Activated naive CD8-positive, alpha-beta T cell treated with anti-CD3 and anti-CD28 coated beads for 36 hours (primary cell): ENCODE measurements at regions not wholly inside any gene's neighbourhood (a gene's known extent, or its start where the extent isn't known, plus 50 kb on each side); places are given as distances from the start of the nearest gene placed in this dataset.
A peak's percentile ranks its signal among the peaks of the same experiment; 100 is the strongest.
"Not testable (repeated sequence)": the region's sequence is repeated elsewhere in the genome, so short reads cannot be mapped to it uniquely, and the experiment has no call there.

ENCODE experiments used
- DNase-seq: peaks from one replicate; pipeline ENCODE4 v3.0.0; 2021
- H3K27ac Mint-ChIP-seq: one replicate; pipeline ENCODE4 v1.8.0; 2022; ENCODE audit warnings: mild to moderate bottlenecking, moderate library complexity, mixed read lengths
- H3K27me3 Mint-ChIP-seq: one replicate; pipeline ENCODE4 v1.8.0; 2022; ENCODE audit warnings: mild to moderate bottlenecking, mixed read lengths
- H3K36me3 Mint-ChIP-seq: one replicate; pipeline ENCODE4 v1.8.0; 2021; ENCODE audit warnings: mild to moderate bottlenecking, mixed read lengths
- H3K4me1 Mint-ChIP-seq: one replicate; pipeline ENCODE4 v1.8.0; 2021; ENCODE audit warnings: mixed read lengths
- H3K4me3 Mint-ChIP-seq: one replicate; pipeline ENCODE4 v1.8.0; 2022; ENCODE audit warnings: mild to moderate bottlenecking, moderate library complexity, mixed read lengths
- H3K9me3 Mint-ChIP-seq: one replicate; pipeline ENCODE4 v1.8.0; 2022; ENCODE audit warnings: mixed read lengths

GRCh38 chr6:144347933-144348332, 62.8 kb downstream of the UTRN start:
- H3K4me1 Mint-ChIP-seq: peaks cover 75% of the 10 kb centered on the region
- no peaks in the 10 kb centered on the region for H3K27me3 Mint-ChIP-seq
- H3K36me3 Mint-ChIP-seq: peaks cover 16% of the 10 kb centered on the region
- no peak overlapping the region for H3K4me3 Mint-ChIP-seq
- H3K9me3 Mint-ChIP-seq: peaks cover 5% of the 10 kb centered on the region
- H3K27ac Mint-ChIP-seq: peak overlapping the region; percentile 94
- DNase-seq: no peak

- Mint-ChIP-seq H3K9me3 (peaks cover 5% of the 10 kb centered on the region), H3K36me3 (peaks cover 23% of the 10 kb centered on the region), H3K27me3 (no peaks in the 10 kb centered on the region), H3K4me3 (peak overlapping the region; percentile 72), H3K27ac (peak overlapping the region; percentile 94), H3K4me1 (peaks cover 84% of the 10 kb centered on the region)
- DNase-seq: no peak
Observed at GRCh38 chr6:144349690-144350527, 64.8 kb downstream of the UTRN start.

GRCh38 chr6:144350528-144350880, 65.4 kb downstream of the UTRN start:
- peaks cover 23% of the 10 kb centered on the region for H3K36me3 Mint-ChIP-seq
- peaks cover 5% of the 10 kb centered on the region for H3K9me3 Mint-ChIP-seq

GRCh38 chr6:144351379-144352127, 66.4 kb downstream of the UTRN start:
- Mint-ChIP-seq H3K4me1 (peaks cover 83% of the 10 kb centered on the region), H3K4me3 (peak overlapping the region; percentile 71), H3K27ac (peak overlapping the region; percentile 94), H3K36me3 (peaks cover 23% of the 10 kb centered on the region), H3K27me3 (no peaks in the 10 kb centered on the region), H3K9me3 (peaks cover 5% of the 10 kb centered on the region)
- no peak for DNase-seq

More at GRCh38 chr6:144350528-144350880, 65.4 kb downstream of the UTRN start:
- Mint-ChIP-seq H3K27ac (peak overlapping the region; percentile 94), H3K4me3 (peak overlapping the region; percentile 72), H3K4me1 (peaks cover 82% of the 10 kb centered on the region), H3K27me3 (no peaks in the 10 kb centered on the region)
- DNase-seq: no peak

- Mint-ChIP-seq H3K4me3 (no peak overlapping the region), H3K27me3 (no peaks in the 10 kb centered on the region)
- DNase-seq: no peak
Observed at GRCh38 chr6:144352331-144352730, 67.2 kb downstream of the UTRN start.

GRCh38 chr6:144353871-144354314, 68.8 kb downstream of the UTRN start:
- H3K36me3 Mint-ChIP-seq: peaks cover 9% of the 10 kb centered on the region
- no peaks in the 10 kb centered on the region for H3K9me3 Mint-ChIP-seq
- no peaks in the 10 kb centered on the region for H3K27me3 Mint-ChIP-seq
- DNase-seq: no peak
- H3K27ac Mint-ChIP-seq: peak overlapping the region; percentile 65
- peaks cover 73% of the 10 kb centered on the region for H3K4me1 Mint-ChIP-seq
- H3K4me3 Mint-ChIP-seq: peak overlapping the region; percentile 18

More at GRCh38 chr6:144352331-144352730, 67.2 kb downstream of the UTRN start:
- Mint-ChIP-seq H3K4me1 (peaks cover 82% of the 10 kb centered on the region), H3K27ac (peak overlapping the region; percentile 94), H3K9me3 (peaks cover 3% of the 10 kb centered on the region), H3K36me3 (peaks cover 16% of the 10 kb centered on the region)

GRCh38 chr6:144359783-144360182, 74.6 kb downstream of the UTRN start:
- peaks cover 65% of the 10 kb centered on the region for H3K4me1 Mint-ChIP-seq
- no peak for DNase-seq
- H3K4me3 Mint-ChIP-seq: no peak overlapping the region
- no peaks in the 10 kb centered on the region for H3K9me3 Mint-ChIP-seq
- peaks cover 31% of the 10 kb centered on the region for H3K36me3 Mint-ChIP-seq
- H3K27ac Mint-ChIP-seq: no peak overlapping the region
- H3K27me3 Mint-ChIP-seq: no peaks in the 10 kb centered on the region

GRCh38 chr6:144360401-144360800, 75.3 kb downstream of the UTRN start:
- Mint-ChIP-seq H3K4me3 (no peak overlapping the region), H3K9me3 (no peaks in the 10 kb centered on the region), H3K27me3 (no peaks in the 10 kb centered on the region), H3K4me1 (peaks cover 65% of the 10 kb centered on the region), H3K36me3 (peaks cover 30% of the 10 kb centered on the region), H3K27ac (no peak overlapping the region)
- no peak for DNase-seq

GRCh38 chr6:144361016-144361415, 75.9 kb downstream of the UTRN start:
- no peaks in the 10 kb centered on the region for H3K9me3 Mint-ChIP-seq
- DNase-seq: no peak
- H3K27ac Mint-ChIP-seq: no peak overlapping the region
- peaks cover 32% of the 10 kb centered on the region for H3K36me3 Mint-ChIP-seq
- H3K4me3 Mint-ChIP-seq: no peak overlapping the region
- peaks cover 65% of the 10 kb centered on the region for H3K4me1 Mint-ChIP-seq
- H3K27me3 Mint-ChIP-seq: no peaks in the 10 kb centered on the region

GRCh38 chr6:144362042-144363018, 77.2 kb downstream of the UTRN start:
- Mint-ChIP-seq H3K27ac (peak overlapping the region; percentile 83), H3K36me3 (peaks cover 37% of the 10 kb centered on the region), H3K27me3 (no peaks in the 10 kb centered on the region), H3K9me3 (no peaks in the 10 kb centered on the region), H3K4me3 (no peak overlapping the region), H3K4me1 (peaks cover 64% of the 10 kb centered on the region)
- no peak for DNase-seq

- Mint-ChIP-seq H3K36me3 (peaks cover 41% of the 10 kb centered on the region), H3K27ac (peak overlapping the region; percentile 39), H3K4me3 (no peak overlapping the region), H3K4me1 (peaks cover 59% of the 10 kb centered on the region), H3K27me3 (no peaks in the 10 kb centered on the region), H3K9me3 (peaks cover 1% of the 10 kb centered on the region)
- DNase-seq: no peak
Observed at GRCh38 chr6:144364208-144364720, 79.1 kb downstream of the UTRN start.

- Mint-ChIP-seq H3K27ac (peak overlapping the region; percentile 39), H3K9me3 (peaks cover 1% of the 10 kb centered on the region), H3K36me3 (peaks cover 46% of the 10 kb centered on the region), H3K4me3 (no peak overlapping the region), H3K27me3 (no peaks in the 10 kb centered on the region), H3K4me1 (peaks cover 56% of the 10 kb centered on the region)
- no peak for DNase-seq
Observed at GRCh38 chr6:144364782-144365181, 79.6 kb downstream of the UTRN start.

GRCh38 chr6:144365271-144365670, 80.1 kb downstream of the UTRN start:
- peaks cover 56% of the 10 kb centered on the region for H3K4me1 Mint-ChIP-seq
- no peak overlapping the region for H3K27ac Mint-ChIP-seq
- no peak overlapping the region for H3K4me3 Mint-ChIP-seq
- no peak for DNase-seq
- peaks cover 48% of the 10 kb centered on the region for H3K36me3 Mint-ChIP-seq
- H3K27me3 Mint-ChIP-seq: no peaks in the 10 kb centered on the region
- H3K9me3 Mint-ChIP-seq: peaks cover 1% of the 10 kb centered on the region

- not testable (repeated sequence) for H3K4me3 Mint-ChIP-seq, H3K27me3 Mint-ChIP-seq, H3K9me3 Mint-ChIP-seq, H3K27ac Mint-ChIP-seq, DNase-seq
- peaks cover 32% of the 10 kb centered on the region for H3K36me3 Mint-ChIP-seq
- peaks cover 26% of the 10 kb centered on the region for H3K4me1 Mint-ChIP-seq
Observed at GRCh38 chr6:144369696-144370095, 84.6 kb downstream of the UTRN start.
